Activated CD8-positive, alpha-beta memory T cell treated with anti-CD3 and anti-CD28 coated beads, Interleukin-2, amount 50 U/mL, for 1 hour (primary cell): ENCODE measurements at regions not wholly inside any gene's neighbourhood (a gene's known extent, or its start where the extent isn't known, plus 50 kb on each side); places are given as distances from the start of the nearest gene placed in this dataset.
"Not testable (repeated sequence)": the region's sequence is repeated elsewhere in the genome, so short reads cannot be mapped to it uniquely, and the experiment has no call there.

ENCODE experiments used
- DNase-seq: peaks from one replicate; pipeline ENCODE4 v3.0.0-alpha.2; 2020; ENCODE audit errors: extremely low read depth

DNA sequence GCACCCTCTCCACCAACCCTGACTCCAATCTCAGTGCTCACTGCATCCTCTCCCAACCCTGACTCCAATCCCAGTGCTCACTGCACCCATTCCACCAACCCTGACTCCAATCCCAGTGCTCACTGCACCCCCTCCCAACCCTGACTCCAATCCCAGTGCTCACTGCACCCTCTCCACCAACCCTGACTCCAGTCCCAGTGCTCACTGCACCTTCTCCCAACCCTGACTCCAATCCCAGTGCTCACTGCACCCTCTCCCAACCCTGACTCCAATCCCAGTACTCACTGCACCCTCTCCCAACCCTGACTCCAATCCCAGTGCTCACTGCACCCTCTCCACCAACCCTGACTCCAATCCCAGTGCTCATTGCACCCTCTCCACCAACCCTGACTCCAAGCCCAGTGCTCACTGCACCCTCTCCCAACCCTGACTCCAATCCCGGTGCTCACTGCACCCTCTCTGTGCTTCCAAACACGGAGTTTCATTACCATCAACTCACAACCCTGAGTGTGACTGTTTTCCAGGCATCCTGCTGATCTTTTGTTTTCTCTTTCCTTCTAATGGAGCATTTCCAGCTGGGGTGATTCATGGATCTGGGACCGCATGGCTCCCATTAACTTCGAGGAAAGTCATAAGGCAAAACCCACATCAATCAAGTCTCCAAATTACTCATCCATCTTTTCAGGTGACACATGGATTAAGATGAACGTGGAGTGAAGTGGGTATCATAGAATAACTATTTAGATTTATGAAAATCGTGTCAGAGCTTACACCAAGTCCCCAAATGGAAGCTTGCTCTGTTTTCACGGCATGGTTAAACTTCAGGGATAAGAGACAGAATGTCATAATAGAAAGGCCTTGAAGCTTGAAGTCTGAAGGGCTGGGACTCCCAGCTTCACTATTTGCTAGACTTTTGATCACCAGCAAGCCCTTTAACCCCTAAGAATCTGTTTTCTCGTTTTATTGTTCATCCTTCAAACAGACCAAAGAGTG, 135.3 kb upstream of the ZNF618 start:
- DNase-seq, result not testable (repeated sequence)

DNA sequence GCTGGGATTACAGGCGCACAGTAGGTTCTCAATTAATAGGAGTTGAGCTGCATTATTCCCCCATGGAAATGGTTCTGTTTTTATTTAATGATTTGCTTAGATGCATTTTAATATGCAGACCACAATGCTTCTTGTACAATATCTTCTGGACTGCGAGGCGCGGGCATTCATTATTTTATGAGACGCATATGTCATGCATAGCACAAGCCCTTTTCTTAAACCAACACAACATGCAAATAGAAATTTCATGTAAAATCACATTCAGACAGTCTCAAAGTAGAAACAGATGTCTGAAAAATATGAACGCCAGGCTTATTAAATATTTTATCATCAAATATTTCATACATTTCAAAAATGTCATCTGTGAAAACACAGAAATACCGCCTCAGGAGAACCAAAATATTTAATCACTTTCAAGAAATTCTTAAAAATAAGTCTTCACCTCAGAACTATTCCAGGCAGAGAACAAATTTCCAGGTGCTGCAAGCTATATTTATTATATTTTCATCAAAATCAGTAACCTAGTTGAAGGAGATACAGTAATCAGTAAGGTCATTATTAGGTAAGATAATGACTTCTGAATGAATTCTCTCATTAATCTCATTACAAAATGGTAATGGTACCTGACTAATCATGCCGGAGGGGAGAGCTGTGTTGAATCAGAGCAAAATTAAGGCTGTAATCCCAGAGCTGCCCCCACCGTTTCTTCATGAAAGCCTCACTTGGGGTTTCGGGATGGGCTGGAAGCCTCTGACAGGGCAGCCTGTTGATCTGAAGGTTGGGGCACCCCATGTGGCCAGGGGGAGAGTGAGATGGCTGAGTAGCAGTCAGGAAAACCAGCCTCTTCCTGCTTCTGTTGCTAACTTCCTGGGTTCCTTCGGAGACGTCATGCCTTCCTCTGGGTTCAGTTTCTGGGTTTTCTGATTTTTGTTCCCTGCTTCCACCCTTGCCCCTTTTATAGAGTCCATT, 133.9 kb upstream of the ZNF618 start:
- DNase-seq, result no peak

DNA sequence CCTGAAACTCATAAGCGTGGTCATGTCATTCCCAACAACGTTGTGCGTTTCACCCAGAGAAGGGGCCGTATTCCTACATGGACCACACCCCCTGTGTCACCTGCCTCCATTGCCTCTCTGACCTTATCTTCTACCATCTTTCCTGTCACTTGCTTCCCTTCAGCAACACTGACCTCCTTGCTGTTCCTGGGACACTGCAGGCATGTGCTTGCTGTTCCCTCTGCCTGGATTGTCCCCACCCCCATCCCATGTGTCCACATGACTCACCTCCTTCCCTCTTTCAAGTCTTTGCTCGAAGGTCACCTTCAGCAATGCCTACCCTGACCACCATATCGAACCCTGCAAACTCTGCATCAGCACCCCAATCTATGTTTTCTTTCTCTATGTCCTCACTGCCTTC, 133.2 kb upstream of the ZNF618 start:
- DNase-seq, result no peak

DNA sequence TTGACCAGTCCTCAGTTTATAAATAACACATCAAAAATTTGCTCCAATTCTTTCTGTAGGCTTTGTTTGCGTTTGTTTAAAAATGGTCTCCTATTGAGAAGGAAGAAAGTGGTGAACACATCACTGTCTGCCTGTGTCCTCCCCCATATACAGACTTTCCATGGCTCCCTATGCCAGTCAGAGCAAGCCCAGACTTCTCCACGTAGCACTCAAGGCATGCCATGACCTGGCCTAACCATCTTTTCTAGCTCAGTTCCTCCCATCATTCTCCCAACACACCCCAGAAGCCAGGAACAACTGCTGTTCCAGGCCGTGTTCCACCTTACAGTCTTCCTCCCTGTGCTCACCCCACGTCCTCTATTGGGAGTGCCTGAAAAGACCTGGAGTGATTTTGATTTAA, 129.6 kb upstream of the ZNF618 start:
- no peak for DNase-seq

DNA sequence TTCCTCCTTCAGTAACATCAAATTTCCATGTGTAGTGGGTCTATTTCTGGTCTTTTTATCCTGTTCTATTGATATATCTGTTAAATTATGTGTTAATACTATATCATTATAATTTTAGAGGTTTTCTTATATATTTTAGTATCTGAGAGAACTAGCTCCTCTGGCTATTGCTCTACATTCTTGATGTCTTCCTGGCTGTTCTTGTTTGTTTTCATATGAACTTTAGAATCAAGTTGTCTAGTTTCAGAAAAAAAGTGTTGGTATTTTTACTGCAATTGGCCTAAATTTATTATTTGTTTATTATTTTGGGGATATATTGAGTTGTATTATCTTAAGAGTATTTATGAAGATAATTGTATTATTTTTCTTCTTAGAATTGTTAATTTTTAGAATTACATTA, 128.0 kb upstream of the ZNF618 start:
- no peak for DNase-seq

DNA sequence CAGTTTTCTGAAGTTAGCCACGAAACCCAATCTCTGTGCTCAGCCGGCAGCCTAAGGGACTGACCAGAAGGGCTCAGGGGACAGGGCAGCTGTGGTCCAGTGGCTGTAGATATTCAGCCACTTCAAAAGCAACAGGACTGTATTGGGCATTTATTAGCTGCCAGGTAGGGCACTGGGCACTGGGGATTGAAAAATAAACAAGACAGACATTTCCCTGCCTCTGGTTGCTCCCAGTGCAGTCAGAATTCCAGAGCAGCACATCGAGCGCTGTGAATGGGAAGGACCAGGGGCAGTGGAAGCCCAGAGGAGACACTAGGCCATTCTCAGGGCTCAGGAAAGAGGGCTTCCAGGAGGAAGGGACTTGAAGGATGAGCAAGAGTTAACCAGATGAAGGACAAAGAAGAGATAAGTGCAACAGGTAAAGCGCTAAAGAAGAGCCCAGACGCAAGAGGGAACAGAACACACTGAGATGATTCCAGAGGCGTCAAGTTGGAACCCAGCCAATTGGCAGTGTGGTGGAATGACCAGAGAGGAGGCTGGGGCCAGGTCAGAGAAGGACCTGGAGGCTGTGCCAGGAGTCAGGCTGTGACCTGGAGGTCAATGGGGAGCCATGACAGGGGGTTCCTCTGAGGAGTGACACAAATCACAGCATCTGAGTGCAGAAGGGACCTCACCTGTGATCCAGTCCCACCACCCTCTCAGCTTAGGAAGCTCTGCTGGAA, 122.5 kb upstream of the ZNF618 start:
- DNase-seq, result no peak

DNA sequence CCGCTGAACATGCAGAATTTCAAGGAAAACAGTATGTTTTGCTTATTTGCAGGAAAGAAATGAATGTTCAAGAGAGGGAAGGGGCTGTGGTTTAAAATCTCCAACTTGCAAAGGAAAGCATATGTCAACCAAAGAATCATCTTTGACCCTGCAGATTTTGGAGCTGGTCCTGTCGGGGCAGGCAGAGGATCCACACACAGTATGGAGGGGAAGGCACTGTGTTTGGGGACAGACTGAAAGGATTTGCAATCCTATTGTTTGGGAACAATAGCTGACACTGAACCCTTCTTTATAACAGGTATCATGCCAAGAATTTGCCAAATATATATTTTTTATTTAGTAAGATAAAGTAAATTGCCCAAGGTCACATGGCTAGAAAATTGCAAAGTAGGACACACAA, 121.4 kb upstream of the ZNF618 start:
- DNase-seq, result no peak

DNA sequence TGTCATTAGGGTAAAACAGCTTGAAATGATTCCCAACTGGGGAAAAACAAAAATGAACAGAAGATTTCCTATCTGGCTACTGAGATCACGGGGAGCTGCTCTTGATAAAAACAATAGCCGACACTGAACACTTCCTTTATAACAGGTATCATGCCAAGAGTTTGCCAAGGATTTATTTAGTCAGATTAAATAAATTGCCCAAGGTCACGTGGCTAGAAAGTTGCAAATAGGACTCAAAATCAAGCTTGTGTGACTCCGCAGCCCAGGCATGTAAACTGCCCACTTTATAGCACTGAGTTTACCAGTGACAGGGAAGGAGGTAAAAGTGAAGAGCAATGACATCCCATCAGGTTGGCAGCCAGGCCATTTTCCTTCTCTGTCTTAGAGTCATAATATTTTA, 120.7 kb upstream of the ZNF618 start:
- no peak for DNase-seq

DNA sequence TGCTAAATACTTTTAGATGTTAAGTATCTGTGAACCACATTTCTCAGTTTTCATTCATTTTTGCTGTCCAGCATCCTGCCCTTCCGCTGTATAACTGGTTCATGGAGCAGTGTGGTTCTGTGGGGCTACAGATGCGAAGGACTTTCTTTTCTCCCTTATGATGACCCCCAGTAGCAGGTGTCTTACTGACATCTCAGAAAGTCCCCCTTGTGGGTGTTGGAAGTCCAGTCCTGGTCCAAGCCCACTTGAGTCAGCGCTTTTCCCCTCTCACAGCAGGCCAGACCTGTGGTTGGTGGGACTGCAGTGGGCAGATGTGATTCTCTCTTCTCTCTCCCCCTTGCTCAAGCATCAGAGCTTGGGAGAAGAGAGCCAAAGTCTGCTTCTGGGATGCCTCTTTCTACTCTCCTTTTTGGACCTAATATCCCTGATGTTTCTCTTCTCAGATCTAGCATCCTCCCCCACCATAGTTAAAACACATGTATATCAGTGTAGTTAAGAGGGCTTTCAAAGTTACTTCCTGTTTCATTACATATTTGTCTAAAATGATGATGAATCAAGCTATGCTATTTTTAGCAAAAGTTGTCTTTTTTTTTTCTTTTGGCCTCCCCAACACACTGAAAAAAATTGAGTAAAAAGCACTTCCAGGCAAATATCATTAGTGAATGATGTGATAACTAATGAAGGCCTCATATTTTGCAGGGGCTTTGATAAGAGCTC, 119.5 kb upstream of the ZNF618 start:
- DNase-seq, result no peak

DNA sequence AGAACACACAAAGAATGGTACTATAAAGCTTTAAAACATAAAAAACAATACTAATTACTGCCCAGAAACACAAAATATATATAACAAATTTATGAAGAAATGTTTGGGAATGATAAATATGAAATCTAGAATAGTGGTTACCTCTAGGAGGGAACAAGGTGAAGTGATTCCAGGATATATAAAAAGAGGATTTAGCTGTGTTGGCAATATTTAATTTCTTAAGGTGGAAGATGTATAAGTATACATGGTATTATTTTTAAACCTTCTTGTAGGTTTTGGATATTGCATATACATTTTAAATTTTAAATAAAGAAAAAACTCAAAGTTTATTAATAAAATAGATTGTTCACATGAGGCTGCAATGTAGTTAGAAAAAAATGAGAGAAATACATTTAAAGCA, 112.7 kb upstream of the ZNF618 start:
- DNase-seq, result no peak

DNA sequence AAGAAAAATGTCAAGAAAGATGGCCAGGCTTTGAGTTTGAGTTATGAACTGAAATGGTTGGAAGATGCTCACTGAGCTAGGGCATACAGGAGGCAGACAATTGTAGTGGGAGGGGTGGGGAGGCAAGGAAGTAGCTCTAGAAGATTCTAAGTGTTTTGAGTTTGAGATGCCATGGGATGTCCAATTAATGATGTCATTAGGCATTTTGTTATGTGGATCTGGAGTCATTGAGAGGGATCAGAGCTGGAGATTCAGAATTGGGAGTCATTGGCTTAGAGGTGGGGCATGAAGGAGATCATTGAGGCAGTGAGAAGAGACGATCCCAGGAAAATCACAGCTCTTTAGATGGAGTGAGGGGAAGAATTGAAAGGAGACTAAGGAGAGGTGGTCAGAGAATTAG, 111.5 kb upstream of the ZNF618 start:
- no peak for DNase-seq

DNA sequence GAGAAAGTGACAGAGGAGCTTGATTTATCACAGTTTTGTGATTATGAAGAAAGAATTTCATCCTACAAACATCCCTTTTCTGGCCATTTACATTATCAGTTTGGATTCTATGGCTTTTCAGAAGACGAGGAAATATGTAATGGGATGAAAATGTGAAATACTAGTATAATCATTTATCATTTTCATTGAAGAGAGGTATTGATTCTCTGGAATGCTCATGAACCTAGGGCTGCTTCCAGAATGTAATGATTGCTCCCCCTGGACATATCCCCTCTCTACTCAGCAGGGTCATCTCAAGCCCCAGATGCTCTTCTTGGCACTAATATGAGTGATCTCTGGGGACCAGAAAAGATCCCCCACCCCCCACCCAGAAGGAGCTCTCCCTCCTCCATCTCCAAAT, 106.7 kb upstream of the ZNF618 start:
- DNase-seq, result no peak

DNA sequence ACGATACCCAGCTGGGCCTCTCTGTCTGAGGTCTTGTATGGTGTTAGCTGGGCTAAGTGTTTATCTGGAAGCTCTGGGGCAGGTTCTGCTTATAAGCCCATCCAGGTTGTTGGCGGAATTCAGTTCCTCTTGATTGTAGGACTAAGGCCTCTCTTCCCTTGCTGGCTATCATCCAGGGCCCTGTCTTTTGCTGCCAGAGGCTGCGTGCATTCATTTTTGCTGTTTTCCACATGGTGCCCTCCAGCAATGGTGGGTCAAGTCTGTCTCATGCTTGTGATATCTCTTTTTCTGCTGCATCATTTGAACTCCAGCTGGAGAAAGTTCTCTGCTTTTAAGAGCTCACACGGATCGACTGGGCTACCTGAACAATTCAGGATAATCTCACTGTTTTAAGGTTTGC, 105.7 kb upstream of the ZNF618 start:
- no peak for DNase-seq

DNA sequence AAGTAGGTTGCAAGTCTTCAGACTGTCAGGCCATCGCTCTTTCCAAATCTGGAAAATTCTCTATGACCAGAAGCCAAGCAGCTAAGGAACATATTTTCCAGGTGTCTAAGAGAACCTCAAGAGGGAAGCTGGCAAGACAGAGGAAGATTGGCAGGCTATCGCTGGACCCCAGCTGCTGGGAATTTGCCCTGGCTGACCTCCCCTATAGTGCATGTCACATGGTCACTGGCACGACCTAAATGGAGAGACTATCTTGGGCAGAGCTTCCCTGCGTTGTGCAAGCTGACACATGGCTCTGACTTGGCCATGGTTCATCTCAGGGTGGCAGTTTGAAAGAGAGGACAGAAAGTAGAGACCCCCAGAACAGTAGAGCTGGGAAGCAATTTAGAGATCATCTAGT, 104.9 kb upstream of the ZNF618 start:
- no peak for DNase-seq

DNA sequence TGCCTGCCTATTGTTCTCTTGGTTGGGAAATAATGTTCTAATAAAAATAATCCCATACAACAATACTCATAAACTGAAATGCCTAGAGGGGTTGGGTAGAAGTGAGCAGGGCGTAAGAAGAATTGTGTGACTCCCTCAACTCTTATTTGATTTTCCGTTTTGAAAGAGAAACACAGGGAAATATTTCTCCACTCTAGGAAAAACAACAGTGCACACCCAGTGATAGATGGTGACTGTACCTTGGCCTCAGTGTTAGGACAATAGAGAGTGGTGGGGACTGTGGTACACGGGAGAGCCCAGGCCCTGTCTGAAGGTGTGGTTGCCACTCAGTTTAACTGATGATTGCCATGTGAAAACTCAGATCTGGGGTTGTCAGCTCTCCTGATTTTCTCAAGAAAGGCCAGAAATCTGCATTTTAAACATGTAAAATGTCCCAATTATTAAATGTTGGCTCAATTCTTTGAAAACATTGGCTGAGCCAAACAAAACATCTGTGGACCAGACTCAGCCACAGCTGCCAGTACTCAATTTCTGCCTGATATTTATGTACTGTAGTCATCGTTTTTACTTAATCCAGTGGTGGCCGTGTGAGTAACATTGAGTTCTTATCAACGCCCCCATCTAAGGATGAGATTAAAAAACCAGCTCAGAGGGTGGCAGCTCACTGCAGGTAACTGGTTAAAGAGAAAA, 103.8 kb upstream of the ZNF618 start:
- DNase-seq, result no peak

DNA sequence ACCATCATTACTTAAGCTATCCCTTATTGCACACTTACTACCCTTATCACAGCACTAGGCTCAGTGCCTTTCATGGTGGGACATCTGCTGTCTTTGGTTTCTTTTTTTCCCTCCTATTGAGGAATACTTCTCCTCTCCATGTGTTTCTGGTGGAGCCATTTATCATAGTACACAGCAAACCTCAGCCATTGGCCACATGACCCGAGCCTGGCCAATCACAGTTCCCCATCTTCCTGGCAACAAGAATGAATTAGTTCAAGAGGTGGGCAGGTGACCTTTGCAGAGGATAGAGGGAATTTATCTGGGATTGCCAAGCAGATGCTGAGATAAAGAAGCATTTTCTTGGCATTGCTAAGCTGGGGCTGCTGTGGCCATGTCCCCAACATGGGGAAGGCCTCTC, 101.1 kb upstream of the ZNF618 start:
- DNase-seq, result no peak

DNA sequence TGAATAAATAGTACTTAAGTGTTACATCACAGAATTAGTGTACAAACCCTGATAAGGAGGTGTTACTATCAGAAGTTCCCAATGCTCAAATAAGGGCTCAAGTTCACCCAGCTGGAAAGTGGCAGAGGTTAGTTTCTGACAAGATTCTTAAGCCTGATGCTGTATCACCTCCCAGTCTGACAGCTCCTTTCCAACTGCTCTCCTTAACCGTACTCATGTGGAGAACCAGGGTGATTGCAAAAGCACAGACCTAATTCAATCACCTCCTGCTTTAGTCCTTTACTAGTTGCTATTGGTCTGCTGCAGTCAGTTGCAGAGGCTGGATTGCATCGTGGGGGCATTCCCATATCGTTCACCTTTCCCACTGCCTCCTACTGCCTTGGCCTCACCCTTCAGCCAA, 100.4 kb upstream of the ZNF618 start:
- no peak for DNase-seq

DNA sequence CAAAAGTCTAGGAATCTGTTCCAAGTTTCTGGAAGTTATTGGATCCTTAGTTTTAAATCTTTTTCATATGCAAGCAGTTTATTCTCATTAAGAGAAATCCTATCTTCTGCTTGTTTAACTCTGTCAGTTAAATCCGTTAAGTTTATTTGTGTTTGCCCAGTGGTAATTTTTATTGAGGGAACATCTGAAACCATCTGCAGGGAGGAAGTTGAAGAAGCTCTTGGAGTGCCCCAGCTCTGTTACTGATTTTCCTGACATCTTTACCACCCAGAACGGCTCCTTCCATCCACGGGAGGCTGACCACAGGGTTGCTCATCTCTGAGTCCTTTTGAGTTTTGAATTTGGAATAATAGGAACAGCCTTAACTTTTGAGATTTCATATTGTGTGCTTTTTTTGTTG, 99.9 kb upstream of the ZNF618 start:
- DNase-seq, result no peak

DNA sequence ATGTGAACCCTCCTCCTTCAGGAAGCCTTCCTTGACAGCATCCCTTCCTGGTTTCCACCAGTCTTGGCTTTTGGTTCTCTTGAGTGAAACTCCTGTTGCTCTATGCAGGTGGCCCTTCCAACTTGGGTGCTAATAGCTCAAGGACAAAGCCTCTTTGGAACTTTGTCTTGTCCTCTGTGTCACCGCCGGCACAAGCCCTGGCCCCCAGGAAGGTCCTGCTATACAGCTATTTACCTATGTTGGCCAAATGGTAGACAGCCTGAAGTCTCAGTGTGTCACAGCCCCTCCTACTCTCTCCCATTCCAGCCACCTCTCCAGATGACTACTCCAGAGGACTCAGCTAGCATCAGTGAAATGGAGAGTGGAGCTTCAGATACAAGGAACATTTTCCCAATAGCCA, 94.7 kb upstream of the ZNF618 start:
- DNase-seq, result no peak

DNA sequence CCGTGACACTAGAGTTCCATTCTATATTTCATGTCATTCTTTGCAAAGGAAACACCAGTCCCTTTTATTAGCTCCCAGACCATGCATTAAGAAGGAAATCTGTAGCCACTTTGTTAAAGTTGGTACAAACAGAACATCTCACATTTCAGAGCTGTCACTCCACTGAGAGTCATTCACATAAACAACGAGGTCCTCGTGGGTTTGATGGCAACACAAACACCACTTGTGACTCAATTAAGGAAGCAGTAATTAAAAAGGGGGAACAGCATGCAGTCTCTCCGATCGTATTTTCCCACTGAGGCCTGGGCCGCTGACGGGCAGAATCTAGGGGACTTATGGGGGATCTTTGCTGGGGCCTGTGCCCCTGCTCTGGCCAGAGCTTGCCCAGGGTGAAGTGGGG, 94.2 kb upstream of the ZNF618 start:
- no peak for DNase-seq

DNA sequence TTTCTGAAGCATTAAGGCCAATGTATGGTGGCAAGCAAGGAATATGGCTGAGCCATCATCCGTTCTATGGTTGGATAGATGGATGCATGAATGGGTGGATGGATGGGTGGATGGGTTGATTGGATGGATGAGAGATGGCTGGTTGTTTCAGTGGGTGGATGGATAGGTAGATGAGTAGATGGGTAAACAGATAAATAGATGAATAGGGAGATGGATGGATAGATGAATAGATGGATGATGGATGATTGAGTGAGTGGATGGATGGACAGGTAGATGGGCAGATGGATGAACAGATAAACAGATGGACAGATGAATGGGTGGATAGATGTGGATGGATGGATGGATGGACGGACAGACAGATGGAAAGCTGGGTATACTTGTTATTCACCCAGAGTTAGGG, 92.6 kb upstream of the ZNF618 start:
- no peak for DNase-seq
